Suprapubic skin (tissue), 4 donors: ENCODE measurements at regions not wholly inside any gene's neighbourhood (a gene's known extent, or its start where the extent isn't known, plus 50 kb on each side); places are given as distances from the start of the nearest gene placed in this dataset.

Experiments
- DNase-seq, 2 donors: peaks; one replicate each; pipeline ENCODE4 v3.0.0-alpha.2; 2019; ENCODE audit warnings: low spot score in 2 of 2
- H3K27ac ChIP-seq: fragments of 200-600 bp; sonication (generic); one replicate; pipeline ENCODE4 v1.5.1; 2019
- H3K27me3 ChIP-seq: fragments of 200-600 bp; sonication (generic); one replicate; pipeline ENCODE4 v1.5.1; 2019
- H3K36me3 ChIP-seq: fragments of 200-600 bp; sonication (generic); one replicate; pipeline ENCODE4 v1.5.1; 2019
- H3K4me1 ChIP-seq: fragments of 200-600 bp; sonication (generic); one replicate; pipeline ENCODE4 v1.5.1; 2019
- H3K4me3 ChIP-seq: fragments of 200-600 bp; sonication (generic); one replicate; pipeline ENCODE4 v1.5.1; 2019; ENCODE audit warnings: mild to moderate bottlenecking
- H3K9me3 ChIP-seq: fragments of 200-600 bp; sonication (generic); one replicate; pipeline ENCODE4 v1.5.1; 2019
- EP300 ChIP-seq: sonication (generic); formaldehyde crosslinking; IDR thresholded peaks from one replicate; pipeline ENCODE4 v1.6.1; 2017; ENCODE audit warnings: antibody characterized with exemption
- POLR2A ChIP-seq, 2 donors: fragments of 450-650 bp; IDR thresholded peaks; one replicate each; pipeline ENCODE4 v1.6.1; 2017; ENCODE audit warnings: antibody characterized with exemption in 2 of 2, mild to moderate bottlenecking in 2 of 2, moderate library complexity in 2 of 2
- POLR2AphosphoS5 ChIP-seq, 3 donors: sonication (generic); formaldehyde crosslinking; IDR thresholded peaks; one replicate each; pipeline ENCODE4 v1.6.1; 2017; ENCODE audit warnings: antibody characterized with exemption in 3 of 3
- WGBS: methylation state at CpG from one replicate; pipeline ENCODE4 v1.1.5; 2018; 5-methylcytosine and 5-hydroxymethylcytosine counted together
- TF ChIP-seq, protein P1 (sequence below), 2 donors: fragments of 200-600 bp in 1 of 2; fragments of 450-650 bp in 1 of 2; sonication (generic) in 1 of 2; IDR thresholded peaks; one replicate each; pipeline ENCODE4 v1.5.1; 2016 to 2019; ENCODE audit warnings: antibody characterized with exemption in 2 of 2, mild to moderate bottlenecking in 1 of 2, moderate library complexity in 1 of 2

- 95% methylated on average over 1 of the region's 1 CpG for WGBS
Observed at GRCh38 chr20:4352348-4352747, 103.3 kb upstream of the ADRA1D start.

GRCh38 chr20:4350096-4350495 lies 101.0 kb upstream of the ADRA1D start:
- no peak overlapping the region for H3K27ac ChIP-seq
- TF ChIP-seq, protein P1, sequence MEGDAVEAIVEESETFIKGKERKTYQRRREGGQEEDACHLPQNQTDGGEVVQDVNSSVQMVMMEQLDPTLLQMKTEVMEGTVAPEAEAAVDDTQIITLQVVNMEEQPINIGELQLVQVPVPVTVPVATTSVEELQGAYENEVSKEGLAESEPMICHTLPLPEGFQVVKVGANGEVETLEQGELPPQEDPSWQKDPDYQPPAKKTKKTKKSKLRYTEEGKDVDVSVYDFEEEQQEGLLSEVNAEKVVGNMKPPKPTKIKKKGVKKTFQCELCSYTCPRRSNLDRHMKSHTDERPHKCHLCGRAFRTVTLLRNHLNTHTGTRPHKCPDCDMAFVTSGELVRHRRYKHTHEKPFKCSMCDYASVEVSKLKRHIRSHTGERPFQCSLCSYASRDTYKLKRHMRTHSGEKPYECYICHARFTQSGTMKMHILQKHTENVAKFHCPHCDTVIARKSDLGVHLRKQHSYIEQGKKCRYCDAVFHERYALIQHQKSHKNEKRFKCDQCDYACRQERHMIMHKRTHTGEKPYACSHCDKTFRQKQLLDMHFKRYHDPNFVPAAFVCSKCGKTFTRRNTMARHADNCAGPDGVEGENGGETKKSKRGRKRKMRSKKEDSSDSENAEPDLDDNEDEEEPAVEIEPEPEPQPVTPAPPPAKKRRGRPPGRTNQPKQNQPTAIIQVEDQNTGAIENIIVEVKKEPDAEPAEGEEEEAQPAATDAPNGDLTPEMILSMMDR (IDR thresholded peaks at IDR 0.05), result no peak
- TF ChIP-seq POLR2AphosphoS5 (IDR thresholded peaks at IDR 0.05) (no peak), POLR2A (IDR thresholded peaks at IDR 0.05) (no peak), EP300 (no peak)
- 28% methylated on average over 1 of the region's 1 CpG for WGBS
- H3K27me3 ChIP-seq, result no peaks in the 10 kb centered on the region
- no peak for DNase-seq
- no peaks in the 10 kb centered on the region for H3K4me1 ChIP-seq
- H3K36me3 ChIP-seq, result no peaks in the 10 kb centered on the region
- peaks cover 4% of the 10 kb centered on the region for H3K9me3 ChIP-seq
- H3K4me3 ChIP-seq, result no peak overlapping the region

More at GRCh38 chr20:4352348-4352747, 103.3 kb upstream of the ADRA1D start:
- H3K27me3 ChIP-seq, result no peaks in the 10 kb centered on the region
- peaks cover 4% of the 10 kb centered on the region for H3K9me3 ChIP-seq
- no peaks in the 10 kb centered on the region for H3K4me1 ChIP-seq
- H3K4me3 ChIP-seq, result no peak overlapping the region
- H3K36me3 ChIP-seq, result no peaks in the 10 kb centered on the region
- DNase-seq, result no peak
- no peak for TF ChIP-seq POLR2AphosphoS5 (IDR thresholded peaks at IDR 0.05)
- TF ChIP-seq, protein P1 (IDR thresholded peaks at IDR 0.05), result no peak
- TF ChIP-seq POLR2A (IDR thresholded peaks at IDR 0.05), result no peak
- TF ChIP-seq EP300, result no peak
- H3K27ac ChIP-seq, result no peak overlapping the region

DNA sequence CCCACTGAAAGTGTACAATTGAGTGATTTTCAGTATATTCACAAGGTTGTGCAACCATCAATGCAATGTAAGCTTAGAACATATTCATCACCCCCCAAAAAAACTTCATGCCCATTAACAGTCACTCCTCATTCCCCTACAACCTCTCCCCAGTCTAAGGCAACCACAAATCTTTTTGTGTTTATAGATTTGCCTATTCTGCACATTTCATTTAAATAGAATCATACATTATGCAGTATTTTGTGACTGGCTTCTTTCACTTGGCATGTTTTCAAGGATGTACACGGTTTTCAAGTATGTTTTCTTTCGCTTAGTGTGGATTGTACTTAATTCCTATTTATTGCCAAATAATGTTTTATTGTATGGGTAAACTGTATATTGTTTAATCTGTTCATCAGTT lies 95.6 kb upstream of the ADRA1D start:
- 69% methylated on average over 2 of the region's 2 CpGs for WGBS
- DNase-seq, result no peak
- no peak for TF ChIP-seq EP300
- no peak overlapping the region for H3K27ac ChIP-seq
- no peaks in the 10 kb centered on the region for H3K36me3 ChIP-seq
- H3K4me3 ChIP-seq, result no peak overlapping the region
- H3K9me3 ChIP-seq, result no peaks in the 10 kb centered on the region
- no peaks in the 10 kb centered on the region for H3K27me3 ChIP-seq
- no peaks in the 10 kb centered on the region for H3K4me1 ChIP-seq

GRCh38 chr20:4342609-4343008 lies 93.5 kb upstream of the ADRA1D start:
- TF ChIP-seq, protein P1 (IDR thresholded peaks at IDR 0.05), result no peak
- TF ChIP-seq POLR2A (IDR thresholded peaks at IDR 0.05) (no peak), EP300 (no peak), POLR2AphosphoS5 (IDR thresholded peaks at IDR 0.05) (no peak)
- H3K4me1 ChIP-seq, result no peaks in the 10 kb centered on the region
- H3K9me3 ChIP-seq, result no peaks in the 10 kb centered on the region
- H3K36me3 ChIP-seq, result no peaks in the 10 kb centered on the region
- no peaks in the 10 kb centered on the region for H3K27me3 ChIP-seq
- 46% methylated on average over 2 of the region's 2 CpGs for WGBS
- H3K4me3 ChIP-seq, result no peak overlapping the region
- DNase-seq, result no peak
- no peak overlapping the region for H3K27ac ChIP-seq

DNA sequence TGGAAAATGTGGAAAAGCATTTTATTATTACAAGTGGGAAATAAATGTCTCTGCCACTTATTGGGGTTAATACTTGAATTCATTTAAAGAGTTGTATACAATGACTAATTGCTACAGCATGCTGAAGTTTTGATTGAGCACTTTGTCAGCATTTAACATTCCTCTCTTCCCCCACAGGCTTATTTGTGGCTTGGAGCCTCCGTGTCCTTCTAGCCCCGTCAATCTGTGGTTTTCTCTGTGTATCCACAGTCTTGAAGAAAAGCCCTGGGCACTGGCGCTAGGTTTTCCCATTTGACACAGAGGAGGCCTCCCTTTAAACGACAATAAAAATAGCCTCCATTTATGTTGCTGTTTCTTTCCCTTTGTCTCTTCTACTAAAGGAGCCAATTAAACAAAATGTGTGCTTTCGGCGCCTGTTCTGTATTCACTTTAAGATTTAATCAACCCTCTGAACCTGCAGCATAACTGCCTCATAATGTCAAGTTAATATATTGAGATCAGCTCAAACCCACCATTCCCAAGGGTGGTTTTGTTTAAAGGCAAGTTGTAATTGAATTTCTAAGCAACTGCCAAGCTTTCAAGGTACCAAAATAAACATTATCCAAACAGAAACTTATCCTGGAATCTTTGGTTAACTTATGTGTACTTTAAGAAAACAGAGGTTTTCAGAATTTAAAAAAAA lies 92.9 kb upstream of the ADRA1D start:
- no peak for TF ChIP-seq POLR2A (IDR thresholded peaks at IDR 0.05)
- TF ChIP-seq, protein P1 (IDR thresholded peaks at IDR 0.05), result no peak
- no peak for TF ChIP-seq EP300
- TF ChIP-seq POLR2AphosphoS5 (IDR thresholded peaks at IDR 0.05), result no peak
- no peaks in the 10 kb centered on the region for H3K27me3 ChIP-seq
- no peak overlapping the region for H3K4me3 ChIP-seq
- no peaks in the 10 kb centered on the region for H3K4me1 ChIP-seq
- no peak overlapping the region for H3K27ac ChIP-seq
- H3K36me3 ChIP-seq, result no peaks in the 10 kb centered on the region
- WGBS, result 23% methylated on average over 6 of the region's 6 CpGs
- no peak for DNase-seq
- H3K9me3 ChIP-seq, result no peaks in the 10 kb centered on the region

DNA sequence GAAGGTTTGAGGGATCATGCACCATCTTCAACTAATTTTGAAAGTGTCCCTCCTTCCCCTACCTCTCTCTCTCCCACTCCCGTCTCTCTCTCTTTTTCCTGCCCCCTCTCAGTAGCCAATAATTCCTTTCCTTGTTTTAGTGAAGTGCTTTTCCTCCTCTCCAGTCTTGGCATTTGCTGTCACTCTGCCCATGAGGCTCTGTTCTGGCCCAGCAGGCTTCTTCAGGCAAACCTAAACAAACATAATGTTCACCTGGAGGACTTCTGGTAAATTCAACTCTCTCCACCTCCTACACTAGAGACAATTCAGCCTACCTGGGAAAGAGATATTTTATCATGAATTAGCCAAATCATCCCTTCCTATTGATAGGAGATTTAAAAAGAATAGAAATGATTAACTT lies 86.6 kb upstream of the ADRA1D start:
- WGBS, result 76% methylated on average over 1 of the region's 1 CpG
- Histone ChIP-seq H3K4me1 (no peaks in the 10 kb centered on the region), H3K27me3 (no peaks in the 10 kb centered on the region), H3K27ac (no peak overlapping the region), H3K9me3 (no peaks in the 10 kb centered on the region), H3K4me3 (no peak overlapping the region), H3K36me3 (no peaks in the 10 kb centered on the region)
- no peak for DNase-seq
- TF ChIP-seq, protein P1 (IDR thresholded peaks at IDR 0.05), result no peak
- TF ChIP-seq POLR2A (IDR thresholded peaks at IDR 0.05) (no peak), EP300 (no peak), POLR2AphosphoS5 (IDR thresholded peaks at IDR 0.05) (no peak)
